Suprapubic skin (tissue), 4 donors: ENCODE measurements at regions not wholly inside any gene's neighbourhood (a gene's known extent, or its start where the extent isn't known, plus 50 kb on each side); places are given as distances from the start of the nearest gene placed in this dataset.

ENCODE experiments used
- DNase-seq, 2 donors: peaks; one replicate each; pipeline ENCODE4 v3.0.0-alpha.2; 2019; ENCODE audit warnings: low spot score in 2 of 2
- H3K27ac ChIP-seq: fragments of 200-600 bp; sonication (generic); one replicate; pipeline ENCODE4 v1.5.1; 2019
- H3K27me3 ChIP-seq: fragments of 200-600 bp; sonication (generic); one replicate; pipeline ENCODE4 v1.5.1; 2019
- H3K36me3 ChIP-seq: fragments of 200-600 bp; sonication (generic); one replicate; pipeline ENCODE4 v1.5.1; 2019
- H3K4me1 ChIP-seq: fragments of 200-600 bp; sonication (generic); one replicate; pipeline ENCODE4 v1.5.1; 2019
- H3K4me3 ChIP-seq: fragments of 200-600 bp; sonication (generic); one replicate; pipeline ENCODE4 v1.5.1; 2019; ENCODE audit warnings: mild to moderate bottlenecking
- H3K9me3 ChIP-seq: fragments of 200-600 bp; sonication (generic); one replicate; pipeline ENCODE4 v1.5.1; 2019
- CTCF ChIP-seq, 2 donors: fragments of 200-600 bp in 1 of 2; fragments of 450-650 bp in 1 of 2; sonication (generic) in 1 of 2; IDR thresholded peaks; one replicate each; pipeline ENCODE4 v1.5.1; 2016 to 2019; ENCODE audit warnings: antibody characterized with exemption in 2 of 2, mild to moderate bottlenecking in 1 of 2, moderate library complexity in 1 of 2
- EP300 ChIP-seq: sonication (generic); formaldehyde crosslinking; IDR thresholded peaks from one replicate; pipeline ENCODE4 v1.6.1; 2017; ENCODE audit warnings: antibody characterized with exemption
- POLR2A ChIP-seq, 2 donors: fragments of 450-650 bp; IDR thresholded peaks; one replicate each; pipeline ENCODE4 v1.6.1; 2017; ENCODE audit warnings: antibody characterized with exemption in 2 of 2, mild to moderate bottlenecking in 2 of 2, moderate library complexity in 2 of 2
- POLR2AphosphoS5 ChIP-seq, 3 donors: sonication (generic); formaldehyde crosslinking; IDR thresholded peaks; one replicate each; pipeline ENCODE4 v1.6.1; 2017; ENCODE audit warnings: antibody characterized with exemption in 3 of 3
- WGBS: methylation state at CpG from one replicate; pipeline ENCODE4 v1.1.5; 2018; 5-methylcytosine and 5-hydroxymethylcytosine counted together

GRCh38 chr5:98603456-98603855 is 170.0 kb upstream of the RGMB start:
- no peak for TF ChIP-seq CTCF (IDR thresholded peaks at IDR 0.05)
- TF ChIP-seq EP300: no peak
- no peak for TF ChIP-seq POLR2AphosphoS5 (IDR thresholded peaks at IDR 0.05)
- TF ChIP-seq POLR2A (IDR thresholded peaks at IDR 0.05): no peak
- no peak overlapping the region for H3K4me3 ChIP-seq
- WGBS: 71% methylated on average over 2 of the region's 2 CpGs
- H3K36me3 ChIP-seq: no peaks in the 10 kb centered on the region
- DNase-seq: no peak
- no peaks in the 10 kb centered on the region for H3K4me1 ChIP-seq
- no peak overlapping the region for H3K27ac ChIP-seq
- H3K9me3 ChIP-seq: no peaks in the 10 kb centered on the region
- no peaks in the 10 kb centered on the region for H3K27me3 ChIP-seq

- Histone ChIP-seq H3K4me3 (no peak overlapping the region), H3K27ac (no peak overlapping the region), H3K9me3 (no peaks in the 10 kb centered on the region), H3K36me3 (no peaks in the 10 kb centered on the region), H3K27me3 (no peaks in the 10 kb centered on the region), H3K4me1 (no peaks in the 10 kb centered on the region)
- no peak for DNase-seq
- 49% methylated on average over 1 of the region's 1 CpG for WGBS
- no peak for TF ChIP-seq CTCF (IDR thresholded peaks at IDR 0.05)
- no peak for TF ChIP-seq POLR2AphosphoS5 (IDR thresholded peaks at IDR 0.05)
- TF ChIP-seq EP300: no peak
- TF ChIP-seq POLR2A (IDR thresholded peaks at IDR 0.05): no peak
These were observed 169.2 kb upstream of the RGMB start for GRCh38 chr5:98604301-98604700.

GRCh38 chr5:98604721-98605425 is 168.6 kb upstream of the RGMB start:
- WGBS: 59% methylated on average over 4 of the region's 4 CpGs
- Histone ChIP-seq H3K4me1 (no peaks in the 10 kb centered on the region), H3K27me3 (no peaks in the 10 kb centered on the region), H3K9me3 (no peaks in the 10 kb centered on the region), H3K36me3 (no peaks in the 10 kb centered on the region), H3K27ac (no peak overlapping the region), H3K4me3 (no peak overlapping the region)
- no peak for DNase-seq
- TF ChIP-seq POLR2A (IDR thresholded peaks at IDR 0.05): no peak
- TF ChIP-seq POLR2AphosphoS5 (IDR thresholded peaks at IDR 0.05): no peak
- no peak for TF ChIP-seq EP300
- TF ChIP-seq CTCF (IDR thresholded peaks at IDR 0.05): no peak

GRCh38 chr5:98605426-98605825 is 168.0 kb upstream of the RGMB start:
- Histone ChIP-seq H3K4me3 (no peak overlapping the region), H3K27me3 (no peaks in the 10 kb centered on the region), H3K27ac (no peak overlapping the region), H3K4me1 (no peaks in the 10 kb centered on the region), H3K9me3 (no peaks in the 10 kb centered on the region), H3K36me3 (no peaks in the 10 kb centered on the region)
- 96% methylated on average over 1 of the region's 1 CpG for WGBS
- no peak for DNase-seq
- TF ChIP-seq EP300 (no peak), CTCF (IDR thresholded peaks at IDR 0.05) (no peak), POLR2AphosphoS5 (IDR thresholded peaks at IDR 0.05) (no peak), POLR2A (IDR thresholded peaks at IDR 0.05) (no peak)

- TF ChIP-seq EP300: no peak
- TF ChIP-seq CTCF (IDR thresholded peaks at IDR 0.05): no peak
- TF ChIP-seq POLR2A (IDR thresholded peaks at IDR 0.05): no peak
- no peak for TF ChIP-seq POLR2AphosphoS5 (IDR thresholded peaks at IDR 0.05)
- WGBS: 46% methylated on average over 2 of the region's 2 CpGs
- no peak for DNase-seq
- Histone ChIP-seq H3K4me3 (no peak overlapping the region), H3K4me1 (no peaks in the 10 kb centered on the region), H3K27me3 (no peaks in the 10 kb centered on the region), H3K36me3 (no peaks in the 10 kb centered on the region), H3K27ac (no peak overlapping the region), H3K9me3 (no peaks in the 10 kb centered on the region)
These were observed 166.5 kb upstream of the RGMB start for GRCh38 chr5:98606961-98607360.
